Esophagus squamous epithelium (tissue), 5 donors: ENCODE measurements at regions not wholly inside any gene's neighbourhood (a gene's known extent, or its start where the extent isn't known, plus 50 kb on each side); places are given as distances from the start of the nearest gene placed in this dataset.

Source experiments
- DNase-seq: peaks from one replicate; lab custom pipeline; 2025; lab: John Stamatoyannopoulos, UW
- H3K27ac ChIP-seq, 4 donors: fragments of 200-600 bp; sonication (generic); one replicate each; pipeline ENCODE4 v1.5.1; 2016 to 2019; ENCODE audit warnings: mild to moderate bottlenecking in 1 of 4
- H3K27me3 ChIP-seq, 4 donors: fragments of 200-600 bp; sonication (generic); 1 replicate in 3 of 4; 2 replicates in 1 of 4; pipeline versions ENCODE4 v1.5.1 to v1.6.0; 2017 to 2021; ENCODE audit warnings: antibody characterized with exemption in 1 of 4
- H3K36me3 ChIP-seq, 3 donors: fragments of 200-600 bp; sonication (generic); one replicate each; pipeline ENCODE4 v1.5.1; 2016 to 2019
- H3K4me1 ChIP-seq, 3 donors: fragments of 200-600 bp; sonication (generic); one replicate each; pipeline ENCODE4 v1.5.1; 2017 to 2019
- H3K4me3 ChIP-seq, 4 donors: fragments of 200-600 bp; sonication (generic); 1 replicate in 3 of 4; 2 replicates in 1 of 4; pipeline ENCODE4 v1.5.1; 2016 to 2019; ENCODE audit warnings: mild to moderate bottlenecking in 2 of 4, moderate library complexity in 1 of 4
- H3K9me3 ChIP-seq, 3 donors: fragments of 200-600 bp; sonication (generic); one replicate each; pipeline ENCODE4 v1.5.1; 2016 to 2019
- POLR2A ChIP-seq, 4 donors: fragments of 450-650 bp; IDR thresholded peaks; one replicate each; pipeline ENCODE4 v1.6.1; 2017; ENCODE audit warnings: antibody characterized with exemption in 4 of 4, mild to moderate bottlenecking in 4 of 4, moderate library complexity in 3 of 4
- WGBS, 2 donors: methylation state at CpG; one replicate each; pipeline ENCODE4 v1.1.5; 2018; 5-methylcytosine and 5-hydroxymethylcytosine counted together
- intact Hi-C: fragments of 100-400 bp; cut with DNase I; formaldehyde crosslinking; loops from one replicate; pipeline ENCODE4 v1.15.0; 2022
- TF ChIP-seq, protein P1 (sequence below), 6 experiments: fragments of 450-650 bp in 4 of 6; fragments of 200-600 bp in 2 of 6; sonication (generic) in 2 of 6; IDR thresholded peaks; one replicate each; pipeline ENCODE4 v1.5.1; 2016 to 2019; ENCODE audit warnings: antibody characterized with exemption in 6 of 6, mild to moderate bottlenecking in 4 of 6, moderate library complexity in 4 of 6
- donor health status: DM: yes; HTN: yes; CAD: no.

DNA sequence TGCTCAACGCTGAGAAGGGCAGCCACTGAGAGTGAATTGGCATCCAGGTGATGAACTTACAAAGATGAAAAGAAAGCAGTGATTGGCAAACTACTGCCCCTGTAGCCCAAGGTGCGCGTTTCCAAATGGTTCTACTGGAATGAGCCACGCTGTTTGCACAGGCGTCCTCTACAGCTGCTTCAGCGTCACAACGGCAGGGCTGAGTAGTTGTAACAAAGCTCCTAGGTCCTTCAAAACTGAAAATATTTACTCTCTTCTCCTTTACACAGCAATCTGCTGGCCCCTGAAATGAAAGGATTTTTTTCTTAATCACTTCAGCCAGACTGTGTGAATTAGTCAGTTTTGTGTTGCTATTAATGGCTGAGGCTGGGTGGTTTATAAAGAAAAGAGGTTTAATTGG, 107.2 kb upstream of the FOXF1 start:
- Histone ChIP-seq H3K36me3 (no peaks in the 10 kb centered on the region), H3K27me3 (peaks cover 0 to 28% (median 0%) of the 10 kb centered on the region in 4 donors), H3K4me3 (no peak overlapping the region), H3K27ac (no peak overlapping the region), H3K4me1 (peaks cover 0 to 7% (median 0%) of the 10 kb centered on the region in 3 donors), H3K9me3 (no peaks in the 10 kb centered on the region)
- 55 to 67% methylated on average over 7 of the region's 7 CpGs for WGBS, 2 donors
- DNase-seq, result no peak
- intact Hi-C loops, result no loop called here
- TF ChIP-seq, protein P1, sequence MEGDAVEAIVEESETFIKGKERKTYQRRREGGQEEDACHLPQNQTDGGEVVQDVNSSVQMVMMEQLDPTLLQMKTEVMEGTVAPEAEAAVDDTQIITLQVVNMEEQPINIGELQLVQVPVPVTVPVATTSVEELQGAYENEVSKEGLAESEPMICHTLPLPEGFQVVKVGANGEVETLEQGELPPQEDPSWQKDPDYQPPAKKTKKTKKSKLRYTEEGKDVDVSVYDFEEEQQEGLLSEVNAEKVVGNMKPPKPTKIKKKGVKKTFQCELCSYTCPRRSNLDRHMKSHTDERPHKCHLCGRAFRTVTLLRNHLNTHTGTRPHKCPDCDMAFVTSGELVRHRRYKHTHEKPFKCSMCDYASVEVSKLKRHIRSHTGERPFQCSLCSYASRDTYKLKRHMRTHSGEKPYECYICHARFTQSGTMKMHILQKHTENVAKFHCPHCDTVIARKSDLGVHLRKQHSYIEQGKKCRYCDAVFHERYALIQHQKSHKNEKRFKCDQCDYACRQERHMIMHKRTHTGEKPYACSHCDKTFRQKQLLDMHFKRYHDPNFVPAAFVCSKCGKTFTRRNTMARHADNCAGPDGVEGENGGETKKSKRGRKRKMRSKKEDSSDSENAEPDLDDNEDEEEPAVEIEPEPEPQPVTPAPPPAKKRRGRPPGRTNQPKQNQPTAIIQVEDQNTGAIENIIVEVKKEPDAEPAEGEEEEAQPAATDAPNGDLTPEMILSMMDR (IDR thresholded peaks at IDR 0.05), result no peak
- no peak for TF ChIP-seq POLR2A (IDR thresholded peaks at IDR 0.05)

DNA sequence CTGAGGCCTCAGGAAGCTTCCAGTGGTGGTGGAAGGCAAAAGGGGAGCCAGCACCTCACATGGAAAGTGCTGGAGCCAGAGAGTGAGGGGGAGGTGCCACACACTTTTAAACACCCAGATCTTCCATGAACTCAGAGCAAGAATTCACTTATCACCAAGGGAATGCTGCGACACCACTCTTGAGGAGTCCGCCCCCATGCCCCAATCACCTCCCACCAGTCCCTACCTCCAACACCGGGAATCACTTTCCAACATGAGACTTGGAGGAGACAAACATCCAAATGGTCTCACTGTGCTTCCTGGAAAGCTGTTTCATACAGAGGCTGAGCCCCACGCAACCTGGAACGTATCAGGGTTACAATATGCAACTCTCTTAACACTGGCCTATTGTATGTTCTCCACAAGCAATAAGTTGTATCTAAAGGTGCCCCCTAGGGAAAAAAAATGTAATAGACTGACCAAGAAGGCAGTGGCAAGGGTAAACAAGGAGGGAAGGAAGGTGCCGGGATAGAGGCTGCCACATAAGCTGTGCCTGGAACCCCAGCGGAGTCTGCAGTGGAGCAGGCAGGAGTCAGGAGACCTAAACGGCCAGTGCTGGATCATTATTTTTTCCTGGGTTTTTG, 106.7 kb upstream of the FOXF1 start:
- Histone ChIP-seq H3K4me3 (no peak overlapping the region), H3K9me3 (no peaks in the 10 kb centered on the region), H3K27me3 (peaks cover 0 to 28% (median 0%) of the 10 kb centered on the region in 4 donors), H3K27ac (no peak overlapping the region), H3K36me3 (no peaks in the 10 kb centered on the region), H3K4me1 (peaks cover 0 to 7% (median 0%) of the 10 kb centered on the region in 3 donors)
- intact Hi-C loops, result no loop called here
- 70 to 82% methylated on average over 7 of the region's 8 CpGs for WGBS, 2 donors
- TF ChIP-seq, protein P1 (IDR thresholded peaks at IDR 0.05), result no peak
- TF ChIP-seq POLR2A (IDR thresholded peaks at IDR 0.05), result no peak
- no peak for DNase-seq

DNA sequence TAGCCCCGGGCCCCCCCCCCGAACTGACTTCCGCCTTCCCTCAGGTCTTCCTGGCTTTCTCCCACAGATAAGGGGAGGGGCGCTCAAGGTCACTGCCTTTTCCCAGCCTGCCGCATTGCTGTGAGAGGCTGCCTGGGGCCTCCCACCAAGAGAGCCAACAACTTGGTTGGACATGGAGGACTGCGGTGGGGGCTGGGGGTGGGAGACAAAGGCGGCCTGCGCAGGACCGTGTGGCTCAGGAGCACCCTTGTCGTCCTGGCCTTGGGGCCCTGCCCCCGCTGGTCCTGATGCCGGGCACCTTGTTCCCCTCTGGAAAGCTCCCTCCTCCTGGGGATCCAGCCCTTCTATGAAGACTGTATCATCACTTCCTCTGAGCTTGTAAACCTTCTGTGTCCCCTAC, 105.6 kb upstream of the FOXF1 start:
- TF ChIP-seq POLR2A (IDR thresholded peaks at IDR 0.05), result no peak
- TF ChIP-seq, protein P1 (IDR thresholded peaks at IDR 0.05), result no peak
- no peak for DNase-seq
- WGBS, 2 donors, result 92% methylated on average over 6 of the region's 12 CpGs; no CpG with 5 or more reads in 1 of the 2 donors
- intact Hi-C loops, result no loop called here
- Histone ChIP-seq H3K4me1 (peaks cover 0 to 7% (median 0%) of the 10 kb centered on the region in 3 donors), H3K27ac (no peak overlapping the region), H3K27me3 (peaks cover 0 to 28% (median 0%) of the 10 kb centered on the region in 4 donors), H3K36me3 (no peaks in the 10 kb centered on the region), H3K9me3 (no peaks in the 10 kb centered on the region), H3K4me3 (no peak overlapping the region)

DNA sequence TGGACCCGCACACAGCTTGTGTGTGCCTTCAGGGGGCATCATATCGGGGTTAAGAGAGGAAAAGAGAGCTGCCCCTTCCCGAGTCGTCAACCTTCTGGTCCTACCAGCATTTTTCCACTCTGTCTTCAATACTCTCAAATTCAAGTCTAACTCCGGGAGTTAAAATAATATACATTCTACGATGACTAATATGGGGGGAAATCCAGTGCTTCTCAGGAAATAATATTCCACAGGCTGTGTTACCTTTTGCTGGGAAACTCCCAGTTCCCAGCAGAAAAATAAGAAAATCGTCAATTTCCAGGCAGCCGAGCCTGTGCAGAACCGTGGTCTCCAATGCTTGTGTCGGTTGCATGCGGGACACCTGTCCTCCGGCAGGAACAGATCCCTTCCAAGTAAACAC, 105.0 kb upstream of the FOXF1 start:
- Histone ChIP-seq H3K4me3 (no peak overlapping the region), H3K9me3 (no peaks in the 10 kb centered on the region), H3K36me3 (no peaks in the 10 kb centered on the region), H3K27ac (no peak overlapping the region), H3K4me1 (peaks cover 0 to 7% (median 0%) of the 10 kb centered on the region in 3 donors), H3K27me3 (peaks cover 0 to 28% (median 0%) of the 10 kb centered on the region in 4 donors)
- no peak for DNase-seq
- intact Hi-C loops, result no loop called here
- WGBS, 2 donors, result 33 to 44% methylated on average over 12 of the region's 12 CpGs
- TF ChIP-seq, protein P1 (IDR thresholded peaks at IDR 0.05), result no peak
- no peak for TF ChIP-seq POLR2A (IDR thresholded peaks at IDR 0.05)

DNA sequence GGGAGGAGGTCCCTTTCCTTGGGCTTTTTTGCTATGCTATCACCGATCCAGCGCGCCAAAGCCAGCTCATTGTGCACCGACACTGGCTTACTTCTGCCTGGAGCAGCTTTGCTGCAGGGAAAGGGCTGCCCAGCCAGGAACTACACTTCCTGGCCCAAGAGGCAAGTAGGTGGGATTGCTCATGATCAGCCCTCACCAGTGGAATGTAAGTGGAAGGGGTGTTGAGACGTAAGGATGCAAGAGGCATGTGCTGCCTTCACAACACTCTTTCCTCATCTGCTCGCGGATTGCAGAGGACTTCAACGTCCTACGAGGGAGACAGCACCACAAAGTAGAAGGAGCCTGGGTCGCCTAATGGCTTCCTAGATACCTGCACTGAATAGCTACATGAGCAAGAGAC, 104.3 kb upstream of the FOXF1 start:
- no peak for TF ChIP-seq POLR2A (IDR thresholded peaks at IDR 0.05)
- TF ChIP-seq, protein P1 (IDR thresholded peaks at IDR 0.05), result no peak
- no peaks in the 10 kb centered on the region for H3K36me3 ChIP-seq
- H3K4me3 ChIP-seq, result no peak overlapping the region
- peaks cover 0 to 7% (median 0%) of the 10 kb centered on the region in 3 donors for H3K4me1 ChIP-seq
- DNase-seq, result no peak
- no peak overlapping the region for H3K27ac ChIP-seq
- H3K9me3 ChIP-seq, result no peaks in the 10 kb centered on the region
- intact Hi-C loops, result no loop called here
- 31 to 55% methylated on average over 6 to 9 of the region's 10 CpGs for WGBS, 2 donors
- H3K27me3 ChIP-seq, result peaks cover 0 to 28% (median 0%) of the 10 kb centered on the region in 4 donors
